ENCODE measurements at regions not wholly inside any gene's neighbourhood (a gene's known extent, or its start where the extent isn't known, plus 50 kb on each side); places are given as distances from the start of the nearest gene placed in this dataset.

DNA sequence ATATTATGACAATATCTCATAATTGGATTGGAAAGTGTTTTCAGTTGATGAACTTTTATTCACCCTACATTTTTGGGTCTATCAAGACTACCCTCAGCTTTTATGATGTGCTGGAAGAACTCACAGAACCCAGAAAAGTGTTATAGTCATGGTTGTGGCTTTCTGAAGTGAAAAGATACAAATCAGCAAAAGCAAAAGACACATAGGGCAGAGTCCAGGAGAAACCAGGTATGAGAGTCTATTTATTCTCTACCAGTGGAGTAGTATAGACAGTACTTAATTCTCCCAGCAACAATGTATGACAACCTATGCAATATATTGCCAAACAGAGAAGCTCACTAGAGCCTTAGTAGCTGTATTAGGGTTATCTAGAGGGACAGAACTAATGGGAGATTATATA lies 280.4 kb upstream of the TTC14 start:
- intact Hi-C loops (cut with micrococcal nuclease) = no loop called here
- TF ChIP-seq, protein P1, sequence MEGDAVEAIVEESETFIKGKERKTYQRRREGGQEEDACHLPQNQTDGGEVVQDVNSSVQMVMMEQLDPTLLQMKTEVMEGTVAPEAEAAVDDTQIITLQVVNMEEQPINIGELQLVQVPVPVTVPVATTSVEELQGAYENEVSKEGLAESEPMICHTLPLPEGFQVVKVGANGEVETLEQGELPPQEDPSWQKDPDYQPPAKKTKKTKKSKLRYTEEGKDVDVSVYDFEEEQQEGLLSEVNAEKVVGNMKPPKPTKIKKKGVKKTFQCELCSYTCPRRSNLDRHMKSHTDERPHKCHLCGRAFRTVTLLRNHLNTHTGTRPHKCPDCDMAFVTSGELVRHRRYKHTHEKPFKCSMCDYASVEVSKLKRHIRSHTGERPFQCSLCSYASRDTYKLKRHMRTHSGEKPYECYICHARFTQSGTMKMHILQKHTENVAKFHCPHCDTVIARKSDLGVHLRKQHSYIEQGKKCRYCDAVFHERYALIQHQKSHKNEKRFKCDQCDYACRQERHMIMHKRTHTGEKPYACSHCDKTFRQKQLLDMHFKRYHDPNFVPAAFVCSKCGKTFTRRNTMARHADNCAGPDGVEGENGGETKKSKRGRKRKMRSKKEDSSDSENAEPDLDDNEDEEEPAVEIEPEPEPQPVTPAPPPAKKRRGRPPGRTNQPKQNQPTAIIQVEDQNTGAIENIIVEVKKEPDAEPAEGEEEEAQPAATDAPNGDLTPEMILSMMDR (IDR thresholded peaks at IDR 0.05) = no peak
- Mint-ChIP-seq H3K36me3 (ENCODE audit: low read depth) (no peaks in the 10 kb centered on the region), H3K27ac (no peak overlapping the region), H3K4me3 (no peak overlapping the region), H3K9me3 (no peaks in the 10 kb centered on the region), H3K27me3 (no peaks in the 10 kb centered on the region), H3K4me1 (ENCODE audit: low read depth) (no peaks in the 10 kb centered on the region)
- POLR2A ChIA-PET = no interaction called here
- DNase-seq (no peak), ATAC-seq (no peak)
- CTCF ChIA-PET = no interaction called here

GRCh38 chr3:180322829-180323228 lies 279.1 kb upstream of the TTC14 start:
- no peaks in the 10 kb centered on the region for H3K4me1 Mint-ChIP-seq (ENCODE audit: low read depth)
- no peaks in the 10 kb centered on the region for H3K36me3 Mint-ChIP-seq (ENCODE audit: low read depth)
- H3K9me3 Mint-ChIP-seq = no peaks in the 10 kb centered on the region
- no peak overlapping the region for H3K27ac Mint-ChIP-seq
- intact Hi-C loops (cut with micrococcal nuclease) = no loop called here
- CTCF ChIA-PET = no interaction called here
- TF ChIP-seq, protein P1 (IDR thresholded peaks at IDR 0.05) = no peak
- ATAC-seq = no peak
- H3K4me3 Mint-ChIP-seq = no peak overlapping the region
- POLR2A ChIA-PET = no interaction called here
- no peaks in the 10 kb centered on the region for H3K27me3 Mint-ChIP-seq
- DNase-seq = no peak

DNA sequence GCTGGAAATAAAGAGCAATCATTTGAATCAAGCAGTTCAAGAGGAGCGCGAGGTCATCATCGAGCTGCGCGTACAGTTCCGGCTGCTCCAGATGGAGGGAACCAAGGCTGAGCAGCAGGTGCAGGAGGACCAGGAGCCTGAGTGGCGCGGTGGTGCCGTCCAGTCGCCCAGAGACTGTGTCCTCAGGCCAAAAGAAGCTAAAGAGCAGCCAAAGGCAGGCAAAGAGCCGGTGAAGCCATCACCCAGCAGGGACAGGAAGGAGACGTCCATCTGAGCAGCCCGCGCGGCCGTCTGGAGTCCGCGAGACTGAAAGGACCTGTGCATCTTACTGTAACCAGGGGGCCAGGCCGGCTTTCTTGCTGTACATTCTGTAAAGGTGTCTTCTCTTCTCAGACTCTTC lies 277.2 kb upstream of the TTC14 start:
- Mint-ChIP-seq H3K27ac (no peak overlapping the region), H3K4me3 (no peak overlapping the region), H3K4me1 (ENCODE audit: low read depth) (no peaks in the 10 kb centered on the region), H3K9me3 (no peaks in the 10 kb centered on the region), H3K27me3 (no peaks in the 10 kb centered on the region), H3K36me3 (ENCODE audit: low read depth) (no peaks in the 10 kb centered on the region)
- ChIA-PET CTCF (no interaction called here), POLR2A (no interaction called here)
- no peak for ATAC-seq
- no peak for DNase-seq
- intact Hi-C loops (cut with micrococcal nuclease) = no loop called here
- TF ChIP-seq, protein P1 (IDR thresholded peaks at IDR 0.05) = no peak

GRCh38 chr3:180325533-180325932 lies 276.4 kb upstream of the TTC14 start:
- DNase-seq = no peak
- H3K36me3 Mint-ChIP-seq (ENCODE audit: low read depth) = no peaks in the 10 kb centered on the region
- TF ChIP-seq, protein P1 (IDR thresholded peaks at IDR 0.05) = no peak
- no peak for ATAC-seq
- H3K4me1 Mint-ChIP-seq (ENCODE audit: low read depth) = no peaks in the 10 kb centered on the region
- H3K4me3 Mint-ChIP-seq = no peak overlapping the region
- intact Hi-C loops (cut with micrococcal nuclease) = no loop called here
- H3K27ac Mint-ChIP-seq = no peak overlapping the region
- ChIA-PET CTCF (no interaction called here), POLR2A (no interaction called here)
- no peaks in the 10 kb centered on the region for H3K27me3 Mint-ChIP-seq
- no peaks in the 10 kb centered on the region for H3K9me3 Mint-ChIP-seq

DNA sequence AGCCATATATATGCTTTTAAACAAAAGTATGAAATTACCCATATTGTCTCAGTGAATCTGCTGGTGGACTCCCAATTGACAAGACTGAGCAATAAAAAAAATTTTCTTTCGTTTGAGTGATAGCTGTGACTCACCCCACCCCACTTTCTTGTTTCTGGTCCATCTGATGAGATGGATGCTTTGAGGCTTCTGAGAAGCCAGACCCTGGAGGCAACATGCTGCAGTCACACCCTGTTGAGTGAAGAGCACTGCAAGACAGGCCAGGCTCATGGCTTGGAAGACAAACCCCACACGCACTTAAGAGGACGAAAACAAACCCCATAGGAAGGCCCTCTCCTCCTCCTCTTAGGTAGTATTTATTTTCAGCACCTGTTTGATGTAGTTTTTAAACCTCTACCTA lies 276.0 kb upstream of the TTC14 start:
- no peak for DNase-seq
- Mint-ChIP-seq H3K27ac (no peak overlapping the region), H3K4me3 (no peak overlapping the region), H3K27me3 (no peaks in the 10 kb centered on the region), H3K36me3 (ENCODE audit: low read depth) (no peaks in the 10 kb centered on the region), H3K9me3 (no peaks in the 10 kb centered on the region), H3K4me1 (ENCODE audit: low read depth) (no peaks in the 10 kb centered on the region)
- CTCF ChIA-PET = no interaction called here
- ATAC-seq = no peak
- intact Hi-C loops (cut with micrococcal nuclease) = no loop called here
- POLR2A ChIA-PET = no interaction called here
- TF ChIP-seq, protein P1 (IDR thresholded peaks at IDR 0.05) = no peak
